ENCODE measurements at regions not wholly inside any gene's neighbourhood (a gene's known extent, or its start where the extent isn't known, plus 50 kb on each side); places are given as distances from the start of the nearest gene placed in this dataset.
"Not testable (repeated sequence)": the region's sequence is repeated elsewhere in the genome, so short reads cannot be mapped to it uniquely, and the experiment has no call there.

- Mint-ChIP-seq H3K27ac (no peak overlapping the region), H3K4me1 (peaks cover 11% of the 10 kb centered on the region), H3K36me3 (no peaks in the 10 kb centered on the region), H3K4me3 (peak overlapping the region; percentile 71), H3K9me3 (no peaks in the 10 kb centered on the region)
- DNase-seq (ENCODE audit: low spot score in 2 of 2) (no peak), ATAC-seq (peak; percentile 66)
Measured at GRCh38 chr9:129550199-129550839, 70.6 kb downstream of the C9orf50 start.

DNA sequence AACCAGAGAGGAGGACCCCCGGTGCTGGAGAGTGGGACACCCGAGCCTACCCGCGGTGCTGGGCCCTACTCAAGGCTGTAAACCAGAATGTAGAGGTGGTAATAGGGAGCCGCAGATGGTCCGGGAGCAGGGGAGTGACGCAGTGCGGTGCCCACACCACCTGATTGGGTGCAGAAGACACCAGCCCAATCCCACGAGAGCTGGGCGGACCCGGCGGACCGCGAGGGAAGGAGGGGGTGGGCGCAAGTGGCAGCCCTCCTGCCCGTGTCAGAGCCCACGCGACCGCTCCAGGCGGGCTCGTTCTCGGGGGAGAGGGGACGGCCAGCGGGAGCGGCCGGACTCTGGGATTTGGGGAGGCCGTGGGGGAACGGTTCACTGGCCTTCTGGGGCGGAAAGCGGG, 71.2 kb downstream of the C9orf50 start:
- Mint-ChIP-seq H3K27ac (peak overlapping the region; percentile 29), H3K4me3 (peak overlapping the region; percentile 70), H3K9me3 (no peaks in the 10 kb centered on the region), H3K36me3 (no peaks in the 10 kb centered on the region), H3K4me1 (peaks cover 11% of the 10 kb centered on the region)
- no peak for ATAC-seq
- no peak for DNase-seq (ENCODE audit: low spot score in 2 of 2)

- H3K4me3 Mint-ChIP-seq: peak overlapping the region; percentile 70
- DNase-seq (ENCODE audit: low spot score in 2 of 2) (no peak), ATAC-seq (no peak)
- no peaks in the 10 kb centered on the region for H3K9me3 Mint-ChIP-seq
- no peaks in the 10 kb centered on the region for H3K36me3 Mint-ChIP-seq
- peak overlapping the region; percentile 29 for H3K27ac Mint-ChIP-seq
- peaks cover 11% of the 10 kb centered on the region for H3K4me1 Mint-ChIP-seq
Measured at GRCh38 chr9:129549139-129549538, 71.8 kb downstream of the C9orf50 start.

- ATAC-seq (no peak), DNase-seq (ENCODE audit: low spot score in 2 of 2) (no peak)
- H3K4me1 Mint-ChIP-seq: peaks cover 11% of the 10 kb centered on the region
- no peak overlapping the region for H3K27ac Mint-ChIP-seq
- H3K4me3 Mint-ChIP-seq: no peak overlapping the region
- H3K36me3 Mint-ChIP-seq: no peaks in the 10 kb centered on the region
- H3K9me3 Mint-ChIP-seq: no peaks in the 10 kb centered on the region
Measured at GRCh38 chr9:129548571-129549135, 72.2 kb downstream of the C9orf50 start.

GRCh38 chr9:129547869-129548570, 72.9 kb downstream of the C9orf50 start:
- Mint-ChIP-seq H3K4me1 (peaks cover 11% of the 10 kb centered on the region), H3K9me3 (no peaks in the 10 kb centered on the region), H3K36me3 (no peaks in the 10 kb centered on the region), H3K4me3 (no peak overlapping the region), H3K27ac (no peak overlapping the region)
- DNase-seq (ENCODE audit: low spot score in 2 of 2): no peak
- ATAC-seq: no peak

GRCh38 chr9:129547063-129547462, 73.8 kb downstream of the C9orf50 start:
- H3K36me3 Mint-ChIP-seq: no peaks in the 10 kb centered on the region
- DNase-seq (ENCODE audit: low spot score in 2 of 2): no peak
- H3K4me3 Mint-ChIP-seq: no peak overlapping the region
- no peak overlapping the region for H3K27ac Mint-ChIP-seq
- ATAC-seq: no peak
- peaks cover 11% of the 10 kb centered on the region for H3K4me1 Mint-ChIP-seq
- H3K9me3 Mint-ChIP-seq: no peaks in the 10 kb centered on the region

- not testable (repeated sequence) for H3K4me3 Mint-ChIP-seq; DNase-seq (ENCODE audit: low spot score in 2 of 2); ATAC-seq; H3K27ac Mint-ChIP-seq; H3K9me3 Mint-ChIP-seq; H3K36me3 Mint-ChIP-seq
- H3K4me1 Mint-ChIP-seq: peaks cover 11% of the 10 kb centered on the region
Measured at GRCh38 chr9:129545876-129546275, 75.0 kb downstream of the C9orf50 start.

DNA sequence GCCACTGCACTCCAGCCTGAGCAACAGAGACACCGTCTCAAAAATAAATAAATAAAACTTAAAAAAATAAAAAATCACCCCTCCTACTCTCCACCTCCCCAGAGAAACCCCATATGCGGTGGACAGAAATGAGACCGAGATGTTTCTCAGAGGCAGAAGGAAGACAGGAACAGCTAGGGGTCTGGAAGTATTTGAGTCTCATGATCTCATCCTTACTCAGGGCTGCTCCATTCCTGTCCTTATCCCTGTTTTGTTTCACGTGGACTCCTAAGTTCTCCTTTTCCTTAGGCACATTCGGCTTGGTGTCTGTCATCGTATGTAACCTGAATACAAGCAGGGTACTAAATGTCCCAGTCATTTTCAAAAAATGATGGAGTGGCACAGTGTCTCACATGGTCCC, 76.1 kb downstream of the C9orf50 start:
- no peak for ATAC-seq
- Mint-ChIP-seq H3K9me3 (no peaks in the 10 kb centered on the region), H3K4me1 (peaks cover 6% of the 10 kb centered on the region), H3K36me3 (no peaks in the 10 kb centered on the region), H3K27ac (peak overlapping the region; percentile 72), H3K4me3 (no peak overlapping the region)
- DNase-seq (ENCODE audit: low spot score in 2 of 2): no peak

GRCh38 chr9:129542741-129543140, 78.2 kb downstream of the C9orf50 start:
- H3K4me3 Mint-ChIP-seq: no peak overlapping the region
- no peak for ATAC-seq
- no peak for DNase-seq (ENCODE audit: low spot score in 2 of 2)
- H3K9me3 Mint-ChIP-seq: peaks cover 5% of the 10 kb centered on the region
- H3K4me1 Mint-ChIP-seq: no peaks in the 10 kb centered on the region
- H3K36me3 Mint-ChIP-seq: no peaks in the 10 kb centered on the region
- H3K27ac Mint-ChIP-seq: no peak overlapping the region

GRCh38 chr9:129541270-129541669, 79.6 kb downstream of the C9orf50 start:
- Mint-ChIP-seq H3K27ac (no peak overlapping the region), H3K36me3 (no peaks in the 10 kb centered on the region), H3K9me3 (peaks cover 5% of the 10 kb centered on the region), H3K4me1 (no peaks in the 10 kb centered on the region), H3K4me3 (no peak overlapping the region)
- no peak for ATAC-seq
- DNase-seq (ENCODE audit: low spot score in 2 of 2): no peak

DNA sequence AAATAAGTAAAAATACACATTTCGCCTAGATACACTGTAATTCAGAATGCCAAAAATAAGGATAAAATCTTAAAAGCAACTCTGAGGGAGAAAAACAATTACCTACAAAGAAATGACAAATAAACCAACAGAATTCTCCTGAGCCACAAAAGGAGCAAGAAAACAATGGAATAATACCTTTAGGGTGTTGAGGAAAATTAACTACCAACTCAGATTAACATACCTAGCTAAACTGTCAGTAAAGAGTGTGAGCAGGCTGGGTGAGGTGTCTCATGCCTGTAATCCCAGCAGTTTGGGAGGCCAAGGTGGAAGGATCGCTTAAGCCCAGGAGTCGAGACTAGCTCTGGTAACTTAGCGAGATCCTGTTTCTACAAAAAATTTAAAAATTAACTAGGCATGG, 81.5 kb downstream of the C9orf50 start:
- H3K36me3 Mint-ChIP-seq: no peaks in the 10 kb centered on the region
- ATAC-seq (no peak), DNase-seq (ENCODE audit: low spot score in 2 of 2) (no peak)
- peaks cover 5% of the 10 kb centered on the region for H3K9me3 Mint-ChIP-seq
- H3K4me3 Mint-ChIP-seq: no peak overlapping the region
- H3K27ac Mint-ChIP-seq: no peak overlapping the region
- no peaks in the 10 kb centered on the region for H3K4me1 Mint-ChIP-seq

- H3K4me3 Mint-ChIP-seq; H3K36me3 Mint-ChIP-seq; H3K9me3 Mint-ChIP-seq; DNase-seq (ENCODE audit: low spot score in 2 of 2); H3K4me1 Mint-ChIP-seq: not testable (repeated sequence)
- peak overlapping the region; percentile 2 for H3K27ac Mint-ChIP-seq
- ATAC-seq: peak; percentile 86
Measured at GRCh38 chr9:129531860-129532402, 89.0 kb downstream of the C9orf50 start.

DNA sequence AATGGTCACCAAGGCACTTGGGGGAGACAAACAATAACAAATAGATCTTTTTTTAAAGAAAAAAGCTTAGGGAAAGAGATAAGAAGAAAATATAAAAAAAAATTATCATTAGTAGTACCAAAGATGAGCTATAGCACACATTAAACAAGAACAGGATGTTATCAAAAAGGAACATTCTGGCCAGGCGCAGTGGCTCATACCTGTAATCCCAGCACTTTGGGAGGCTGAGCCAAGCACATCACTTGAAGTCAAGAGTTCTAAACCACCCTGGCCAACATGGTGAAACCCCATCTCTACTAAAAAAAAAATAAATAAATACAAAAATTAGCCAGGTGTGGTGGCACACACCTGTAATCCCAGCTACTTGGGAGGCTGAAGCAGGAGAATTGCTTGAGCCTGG, 92.9 kb downstream of the C9orf50 start:
- H3K4me1 Mint-ChIP-seq: peaks cover 14% of the 10 kb centered on the region
- not testable (repeated sequence) for H3K36me3 Mint-ChIP-seq; H3K4me3 Mint-ChIP-seq; H3K27ac Mint-ChIP-seq; DNase-seq (ENCODE audit: low spot score in 2 of 2); H3K9me3 Mint-ChIP-seq; ATAC-seq

- Mint-ChIP-seq H3K9me3 (peaks cover 4% of the 10 kb centered on the region), H3K27ac (no peak overlapping the region), H3K4me3 (no peak overlapping the region), H3K36me3 (no peaks in the 10 kb centered on the region), H3K4me1 (peaks cover 7% of the 10 kb centered on the region)
- no peak for ATAC-seq
- DNase-seq (ENCODE audit: low spot score in 2 of 2): no peak
Measured at GRCh38 chr9:129525656-129526196, 95.2 kb downstream of the C9orf50 start.

DNA sequence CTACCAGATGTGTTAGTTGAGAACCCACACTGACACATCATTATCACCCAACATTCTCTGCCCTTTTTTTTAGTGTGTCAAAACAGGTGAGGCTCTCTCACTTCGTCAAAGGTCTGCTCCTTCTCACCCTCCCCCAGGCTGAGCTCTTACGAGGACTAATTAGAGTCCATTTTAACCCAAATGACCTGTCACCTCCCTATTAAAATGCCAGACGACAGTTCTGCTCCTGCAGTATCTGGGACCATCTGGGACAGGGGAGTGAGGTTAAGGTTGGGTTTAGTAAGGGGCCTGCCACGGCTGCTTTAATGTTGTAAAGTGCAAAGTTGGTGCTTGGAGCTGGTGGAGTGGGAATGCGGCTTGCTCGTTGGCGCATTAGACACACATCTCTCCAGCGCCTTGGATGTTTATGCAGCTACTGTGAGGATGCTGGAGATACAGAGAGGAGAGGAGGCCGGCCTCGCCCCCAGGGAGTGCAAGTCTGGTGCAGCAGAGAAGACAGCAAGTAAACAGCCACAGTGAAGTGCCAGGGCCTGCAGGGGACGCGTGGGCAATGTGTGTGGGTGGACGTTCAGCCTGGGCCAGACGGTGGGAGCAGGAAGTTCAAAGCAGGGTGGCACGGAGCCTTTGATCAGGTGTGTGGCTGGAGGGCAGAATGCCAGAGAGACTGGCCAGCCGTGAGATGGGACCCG, 96.2 kb downstream of the C9orf50 start:
- ATAC-seq (no peak), DNase-seq (ENCODE audit: low spot score in 2 of 2) (no peak)
- Mint-ChIP-seq H3K27ac (no peak overlapping the region), H3K9me3 (peaks cover 4% of the 10 kb centered on the region), H3K4me1 (peaks cover 7% of the 10 kb centered on the region), H3K4me3 (no peak overlapping the region), H3K36me3 (no peaks in the 10 kb centered on the region)

All from stimulated activated effector memory CD8-positive, alpha-beta T cell treated with anti-CD3 and anti-CD28 coated beads, Interleukin-12 subunit alpha, Interleukin-12 subunit beta, amount 100 ng/mL, for 72 hours (primary cell).